Left forelimb (tissue), 1 donor: ENCODE measurements at regions not wholly inside any gene's neighbourhood (a gene's known extent, or its start where the extent isn't known, plus 50 kb on each side); places are given as distances from the start of the nearest gene placed in this dataset.
"Not testable (repeated sequence)": the region's sequence is repeated elsewhere in the genome, so short reads cannot be mapped to it uniquely, and the experiment has no call there.

Experiments used
- DNase-seq: peaks from one replicate; pipeline ENCODE4 v3.0.0-alpha.2; 2018; ENCODE audit warnings: low spot score

DNA sequence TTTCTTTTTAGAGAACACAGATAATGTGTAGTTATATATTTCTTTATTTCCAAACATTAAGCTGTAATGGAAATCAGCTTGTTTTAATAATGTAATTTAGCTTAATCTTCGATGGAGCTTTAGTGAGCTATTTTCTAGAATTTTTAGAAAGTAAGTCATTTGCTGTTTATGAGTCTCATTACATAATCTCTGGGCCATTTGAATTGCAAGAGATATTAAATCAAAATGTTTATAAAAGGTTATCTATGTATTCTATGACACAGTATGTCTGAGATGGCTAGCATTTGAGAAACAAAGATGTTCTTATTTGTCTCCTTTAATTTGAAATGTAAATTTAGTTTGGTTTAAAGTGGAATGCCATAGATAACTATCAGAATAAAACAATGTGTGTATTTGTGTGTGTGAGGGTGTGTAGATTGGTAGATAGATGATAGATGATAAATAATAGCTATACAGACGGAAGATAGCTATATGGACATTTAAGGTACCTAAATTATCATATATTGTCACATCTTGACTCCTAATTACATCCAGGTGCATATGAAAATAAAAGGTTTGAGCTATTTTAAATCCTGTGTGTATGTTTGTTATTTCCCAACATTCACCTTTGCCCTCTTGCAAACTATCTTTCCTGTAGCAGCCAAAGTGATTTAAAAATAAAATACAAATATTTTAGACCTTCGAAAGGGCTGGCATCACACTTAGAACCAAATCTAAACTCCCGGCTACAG, 478.0 kb upstream of the KLF6 start:
- no peak for DNase-seq

- no peak for DNase-seq
Measured at GRCh38 chr10:4262449-4262848, 477.4 kb upstream of the KLF6 start.

DNA sequence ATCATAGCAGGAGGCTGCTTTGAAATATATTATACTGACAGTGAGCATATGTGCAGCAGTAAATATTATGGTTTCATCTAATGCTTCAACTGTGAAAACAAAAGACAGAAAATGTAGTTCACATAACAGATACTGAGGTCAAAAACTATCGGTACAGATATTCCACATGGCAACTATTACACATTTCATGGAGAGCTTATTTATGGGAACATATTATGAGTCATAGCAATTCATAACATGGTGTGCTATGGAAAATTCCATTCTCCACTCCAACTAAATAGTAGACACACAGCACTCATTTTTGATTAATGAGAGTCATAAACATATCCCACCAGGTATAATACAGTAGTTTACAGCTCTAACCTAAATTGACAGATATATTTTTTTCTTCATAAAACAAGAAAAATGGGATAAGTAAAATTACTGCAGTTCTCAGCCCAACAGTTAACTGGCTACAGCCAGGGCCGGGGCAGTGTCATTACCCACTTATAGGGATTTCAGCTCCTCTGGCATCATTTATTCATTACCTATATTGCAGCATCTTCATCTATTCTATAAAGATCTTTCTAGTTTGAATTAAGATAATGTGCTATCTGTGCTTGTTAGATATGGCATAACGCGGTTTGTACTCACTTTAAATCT, 475.6 kb upstream of the KLF6 start:
- no peak for DNase-seq

DNA sequence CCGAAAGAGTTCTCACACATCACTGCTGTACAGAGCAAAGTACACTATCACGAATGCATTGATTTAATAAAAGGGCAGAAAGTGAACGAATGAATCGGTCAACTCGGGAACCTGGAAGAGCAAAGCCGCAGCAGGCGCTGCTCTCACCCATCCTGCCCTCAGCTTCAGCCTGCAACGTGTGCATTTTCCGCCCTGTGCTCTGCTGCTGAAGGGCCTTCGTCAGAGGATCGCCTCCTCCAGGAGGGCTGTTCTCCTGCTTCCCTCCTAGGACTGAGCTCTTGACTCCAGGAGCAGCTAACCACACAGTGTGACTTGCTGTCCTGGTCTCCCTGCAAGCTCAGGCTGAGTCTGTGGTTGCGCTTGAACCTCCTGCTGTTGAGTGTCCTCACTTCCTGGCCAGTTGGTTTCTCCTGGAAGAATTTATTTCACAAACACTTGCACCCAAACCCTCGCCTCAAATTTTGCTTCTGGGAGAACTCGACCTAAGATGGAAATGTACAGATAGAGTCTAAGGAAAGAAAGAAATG, 473.0 kb upstream of the KLF6 start:
- DNase-seq: no peak

DNA sequence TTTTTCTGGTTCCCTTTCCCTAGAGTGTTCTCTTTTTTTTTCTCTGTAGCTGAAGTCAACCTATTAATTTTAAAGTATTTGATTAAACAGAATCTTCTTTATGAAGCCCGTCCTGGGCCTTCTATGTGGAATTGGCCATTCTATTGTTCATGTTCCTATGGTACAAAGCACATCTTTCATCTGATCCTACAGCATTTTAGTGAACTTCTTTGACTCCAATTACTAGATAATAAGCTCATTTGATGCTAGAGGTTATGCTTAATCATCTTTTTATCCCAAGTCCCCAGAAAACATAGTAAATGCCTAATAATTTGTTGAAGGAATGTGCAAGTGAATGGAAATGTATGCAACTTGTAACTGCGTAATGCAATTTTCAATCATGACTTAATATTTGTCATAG, 472.0 kb upstream of the KLF6 start:
- DNase-seq: no peak

GRCh38 chr10:4255751-4256150, 470.7 kb upstream of the KLF6 start:
- no peak for DNase-seq

- DNase-seq: no peak
Measured at GRCh38 chr10:4254101-4254994, 469.3 kb upstream of the KLF6 start.

- DNase-seq: no peak
Measured at GRCh38 chr10:4252701-4253100, 467.7 kb upstream of the KLF6 start.

DNA sequence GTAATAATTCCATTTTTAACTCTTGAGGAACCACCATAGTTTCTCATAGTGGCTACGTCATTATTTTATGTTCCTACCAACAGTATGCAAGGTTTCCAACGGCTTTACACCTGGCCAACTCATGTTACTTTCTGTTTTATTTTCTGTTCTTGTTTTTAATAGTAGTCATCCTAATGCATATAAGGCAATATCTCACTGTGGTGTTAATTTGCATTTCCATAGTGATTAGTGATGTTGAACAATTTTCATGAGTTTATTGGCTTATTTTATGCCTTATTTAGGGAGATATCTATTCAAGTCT, 465.5 kb upstream of the KLF6 start:
- no peak for DNase-seq

- no peak for DNase-seq
Measured at GRCh38 chr10:4249841-4250586, 465.0 kb upstream of the KLF6 start.

DNA sequence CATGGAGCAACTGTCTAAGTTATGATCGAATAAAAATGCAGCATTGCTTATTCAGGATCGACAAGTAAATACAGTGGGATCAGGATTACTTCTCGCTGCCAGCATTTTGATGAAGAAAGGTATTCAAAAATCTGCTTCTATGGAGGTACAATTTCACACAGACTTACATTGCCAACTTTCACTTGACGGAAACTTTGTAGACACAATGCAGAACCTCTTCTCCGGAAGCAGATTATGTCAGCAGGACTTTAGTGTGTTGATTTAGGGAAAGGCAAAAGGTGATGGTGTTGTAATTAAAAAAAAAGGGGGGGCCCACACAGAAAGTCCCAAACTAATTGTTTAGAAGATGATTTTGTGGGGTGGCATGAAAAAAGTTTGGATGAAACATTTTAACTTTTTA, 462.4 kb upstream of the KLF6 start:
- no peak for DNase-seq

DNA sequence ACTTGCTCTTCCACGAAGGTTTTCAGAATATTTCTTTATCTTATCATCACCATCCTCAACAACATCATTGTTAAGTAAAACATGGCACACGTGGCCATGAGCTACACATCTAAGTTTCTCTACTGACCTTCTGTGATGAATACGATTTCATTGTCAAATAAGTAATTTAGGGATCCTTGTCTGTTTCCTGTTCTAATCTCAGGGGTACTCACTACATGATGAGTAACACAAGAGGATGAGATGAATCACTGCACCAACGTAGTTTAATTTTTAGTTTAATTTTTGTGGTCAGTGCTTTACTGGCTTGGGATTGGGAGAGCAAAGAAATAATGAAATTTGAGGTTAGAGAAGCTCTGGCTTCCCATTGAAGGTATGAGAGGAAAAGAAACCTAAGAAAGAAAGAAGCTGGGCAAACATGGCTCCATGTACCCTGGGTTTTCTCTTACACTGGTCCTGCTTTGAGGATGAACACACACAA, 461.9 kb upstream of the KLF6 start:
- no peak for DNase-seq

GRCh38 chr10:4243651-4244050, 458.6 kb upstream of the KLF6 start:
- DNase-seq: no peak

DNA sequence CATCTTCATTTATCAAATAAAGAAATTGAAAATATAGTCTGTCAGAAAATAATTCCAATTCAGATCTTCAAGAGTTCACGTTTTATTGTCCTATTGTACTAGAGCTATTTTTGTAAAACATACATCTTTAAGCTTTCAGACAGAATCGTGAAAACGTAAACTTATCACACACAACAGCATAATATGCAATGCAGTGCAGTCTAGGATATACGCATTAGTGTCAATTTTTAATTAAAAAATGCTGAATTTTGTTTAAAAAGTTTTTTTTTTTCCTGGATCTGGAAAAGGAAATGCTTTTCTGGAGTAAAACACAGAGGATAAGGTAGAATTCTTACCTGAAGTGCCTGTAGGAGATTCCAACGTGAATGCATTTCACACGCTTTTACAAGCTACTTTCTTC, 458.2 kb upstream of the KLF6 start:
- no peak for DNase-seq

DNA sequence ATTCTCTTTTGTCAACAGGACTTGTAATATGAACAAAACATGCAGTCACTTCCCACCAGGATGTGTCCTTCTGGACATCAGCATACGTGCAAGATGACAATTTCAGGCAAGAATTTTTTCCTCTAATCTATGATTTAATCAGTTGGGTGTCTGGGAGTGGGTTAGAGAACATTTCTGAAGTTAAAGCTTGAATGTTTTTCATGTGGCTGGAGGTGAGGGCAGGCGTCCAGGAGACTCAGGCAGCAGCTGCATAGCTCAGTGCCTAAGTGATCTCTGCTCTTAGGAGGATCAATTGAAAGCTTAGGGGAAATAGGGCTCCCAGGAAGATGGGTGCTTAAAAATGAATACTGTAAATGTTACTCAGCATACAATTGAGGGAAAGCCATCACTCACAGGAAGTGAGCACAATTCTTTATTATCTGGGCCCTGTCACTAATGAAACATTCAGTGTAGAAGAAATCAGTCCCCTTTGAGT, 457.6 kb upstream of the KLF6 start:
- no peak for DNase-seq

- DNase-seq: peak; percentile 76
Measured at GRCh38 chr10:4241724-4242345, 456.8 kb upstream of the KLF6 start.

- DNase-seq: no peak
Measured at GRCh38 chr10:4240608-4241197, 455.7 kb upstream of the KLF6 start.

- no peak for DNase-seq
Measured at GRCh38 chr10:4239186-4239585, 454.2 kb upstream of the KLF6 start.

DNA sequence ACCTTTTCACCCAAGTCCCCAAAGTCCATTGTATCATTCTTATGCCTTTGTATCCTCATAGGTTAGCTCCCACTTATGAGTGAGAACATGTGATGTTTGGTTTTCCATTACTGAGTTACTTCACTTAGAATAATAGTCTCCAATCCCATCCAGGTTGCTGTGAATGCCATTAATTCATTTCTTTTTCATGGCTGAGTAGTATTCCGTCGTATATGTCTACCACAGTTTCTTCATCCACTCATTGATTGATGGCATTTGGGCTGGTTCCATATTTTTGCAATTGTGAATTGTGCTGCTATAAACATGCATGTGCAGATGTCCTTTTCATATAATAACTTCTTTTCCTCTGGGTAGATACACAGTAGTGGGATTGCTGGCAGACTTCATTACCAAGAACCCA, 451.9 kb upstream of the KLF6 start:
- DNase-seq: not testable (repeated sequence)

DNA sequence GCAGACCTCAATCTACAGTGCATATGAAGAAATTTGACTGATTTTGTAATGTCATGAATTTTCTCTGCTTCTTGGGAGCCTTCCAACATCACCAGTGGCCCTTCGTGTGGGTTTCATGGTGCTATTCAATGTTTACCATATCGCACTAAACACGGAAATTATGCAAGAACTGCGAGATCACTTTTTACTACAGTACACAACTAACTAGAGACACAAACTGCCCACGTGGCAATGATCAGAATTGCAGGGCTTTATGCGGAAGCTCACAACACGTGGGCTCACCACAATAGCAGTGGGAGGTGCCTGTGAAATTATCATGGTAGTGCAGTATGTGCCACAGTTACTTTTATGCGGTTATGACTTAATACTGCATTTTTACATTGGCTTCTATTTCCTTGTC, 449.7 kb upstream of the KLF6 start:
- no peak for DNase-seq

DNA sequence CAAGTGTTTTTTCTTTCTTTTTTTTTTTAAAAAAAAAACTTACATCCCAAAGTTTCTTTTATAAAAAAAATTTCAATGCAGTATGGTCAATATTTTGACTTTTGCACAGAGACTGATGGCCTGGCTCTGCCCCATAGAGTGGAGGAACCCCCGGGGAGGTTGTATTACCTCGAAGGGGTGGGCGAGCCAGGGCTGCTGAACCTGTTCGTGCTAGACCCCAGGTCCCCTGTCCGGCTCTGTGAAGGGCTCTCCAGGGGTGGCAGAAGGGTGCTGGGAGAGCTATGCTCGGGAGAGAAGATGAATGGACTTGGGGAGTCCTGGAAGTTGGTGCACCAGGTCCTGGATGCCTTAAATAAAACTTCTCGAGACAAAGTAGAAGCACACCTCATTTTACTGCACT, 446.4 kb upstream of the KLF6 start:
- no peak for DNase-seq
